ENCODE measurements at regions not wholly inside any gene's neighbourhood (a gene's known extent, or its start where the extent isn't known, plus 50 kb on each side); places are given as distances from the start of the nearest gene placed in this dataset.

GRCh38 chr10:105973360-105973759 is 1191.1 kb downstream of the SORCS1 start:
- no peak for TF ChIP-seq POLR2A (IDR thresholded peaks at IDR 0.05)
- Histone ChIP-seq H3K9me3 (no peaks in the 10 kb centered on the region), H3K36me3 (no peaks in the 10 kb centered on the region), H3K4me3 (no peak overlapping the region), H3K27me3 (no peaks in the 10 kb centered on the region), H3K27ac (no peak overlapping the region), H3K4me1 (peaks cover 0 to 11% (median 0%) of the 10 kb centered on the region in 4 donors)
- DNase-seq, result no peak
- intact Hi-C loops (cut with DNase I), result no loop called here
- ATAC-seq, result no peak
- 67% methylated on average over 4 of the region's 4 CpGs for WGBS (ENCODE audit: insufficient coverage, low coverage, low lambda C conversion rate, missing lambda C conversion rate)

- WGBS (ENCODE audit: insufficient coverage, low coverage, low lambda C conversion rate, missing lambda C conversion rate), result 59% methylated on average over 2 of the region's 2 CpGs
- intact Hi-C loops (cut with DNase I), result no loop called here
- TF ChIP-seq CTCF (IDR thresholded peaks at IDR 0.05), result no peak
- TF ChIP-seq POLR2A (IDR thresholded peaks at IDR 0.05), result no peak
- Histone ChIP-seq H3K27ac (no peak overlapping the region), H3K36me3 (no peaks in the 10 kb centered on the region), H3K4me1 (peaks cover 0 to 11% (median 0%) of the 10 kb centered on the region in 4 donors), H3K4me3 (no peak overlapping the region), H3K9me3 (no peaks in the 10 kb centered on the region), H3K27me3 (no peaks in the 10 kb centered on the region)
- no peak for DNase-seq
- no peak for ATAC-seq
These were observed 1193.0 kb downstream of the SORCS1 start for GRCh38 chr10:105971460-105971859.

GRCh38 chr10:105969884-105970377 is 1194.6 kb downstream of the SORCS1 start:
- no peak overlapping the region for H3K4me3 ChIP-seq
- H3K27me3 ChIP-seq, result no peaks in the 10 kb centered on the region
- ATAC-seq (no peak), DNase-seq (no peak)
- no peaks in the 10 kb centered on the region for H3K36me3 ChIP-seq
- intact Hi-C loops (cut with DNase I), result no loop called here
- H3K9me3 ChIP-seq, result no peaks in the 10 kb centered on the region
- 54% methylated on average over 12 of the region's 12 CpGs for WGBS (ENCODE audit: insufficient coverage, low coverage, low lambda C conversion rate, missing lambda C conversion rate)
- TF ChIP-seq CTCF (IDR thresholded peaks at IDR 0.05) (no peak), POLR2A (IDR thresholded peaks at IDR 0.05) (no peak)
- H3K27ac ChIP-seq, result no peak overlapping the region
- peaks cover 0 to 5% (median 0%) of the 10 kb centered on the region in 4 donors for H3K4me1 ChIP-seq

GRCh38 chr10:105968666-105969065 is 1195.8 kb downstream of the SORCS1 start:
- 69% methylated on average over 3 of the region's 3 CpGs for WGBS (ENCODE audit: insufficient coverage, low coverage, low lambda C conversion rate, missing lambda C conversion rate)
- intact Hi-C loops (cut with DNase I), result no loop called here
- Histone ChIP-seq H3K27ac (no peak overlapping the region), H3K27me3 (no peaks in the 10 kb centered on the region), H3K36me3 (no peaks in the 10 kb centered on the region), H3K9me3 (no peaks in the 10 kb centered on the region), H3K4me3 (no peak overlapping the region), H3K4me1 (peaks cover 0 to 5% (median 0%) of the 10 kb centered on the region in 4 donors)
- no peak for DNase-seq
- no peak for TF ChIP-seq CTCF (IDR thresholded peaks at IDR 0.05)
- no peak for TF ChIP-seq POLR2A (IDR thresholded peaks at IDR 0.05)
- no peak for ATAC-seq

GRCh38 chr10:105967256-105967655 is 1197.2 kb downstream of the SORCS1 start:
- Histone ChIP-seq H3K4me3 (no peak overlapping the region), H3K9me3 (no peaks in the 10 kb centered on the region), H3K27ac (no peak overlapping the region), H3K27me3 (no peaks in the 10 kb centered on the region), H3K36me3 (no peaks in the 10 kb centered on the region), H3K4me1 (peaks cover 0 to 1% (median 0%) of the 10 kb centered on the region in 4 donors)
- TF ChIP-seq POLR2A (IDR thresholded peaks at IDR 0.05) (no peak), CTCF (IDR thresholded peaks at IDR 0.05) (no peak)
- no peak for ATAC-seq
- intact Hi-C loops (cut with DNase I), result no loop called here
- WGBS (ENCODE audit: insufficient coverage, low coverage, low lambda C conversion rate, missing lambda C conversion rate), result 77% methylated on average over 1 of the region's 1 CpG
- no peak for DNase-seq

Data from right lobe of liver (tissue), 6 donors.